HG03460 (cell line): ENCODE measurements at regions not wholly inside any gene's neighbourhood (a gene's known extent, or its start where the extent isn't known, plus 50 kb on each side); places are given as distances from the start of the nearest gene placed in this dataset.

ENCODE experiments used
- ATAC-seq: cut with Tn5 transposase; IDR thresholded peaks from one replicate; pipeline ENCODE4 v1.9.1; 2021; ENCODE audit not compliant: unreplicated experiment

DNA sequence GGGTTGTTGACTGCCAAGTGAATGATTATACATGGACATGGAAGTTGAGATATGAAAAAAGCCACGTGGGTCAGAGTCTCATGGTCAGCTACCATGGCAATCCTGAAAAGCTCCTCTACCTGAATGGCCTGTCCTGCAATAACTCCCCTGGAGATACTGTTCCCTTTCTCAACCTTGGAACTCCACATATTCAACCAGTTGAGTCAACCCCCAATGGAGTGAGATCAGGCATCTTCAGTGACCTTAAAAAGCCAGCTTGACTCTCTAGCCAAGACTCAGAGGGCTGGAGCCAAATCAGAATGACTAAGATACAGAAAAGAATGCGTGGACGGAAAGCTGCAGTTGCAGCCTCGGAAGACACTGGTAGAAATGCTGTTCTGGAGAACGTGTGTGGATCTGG lies 341.3 kb downstream of the FOXA2 start:
- no peak for ATAC-seq

DNA sequence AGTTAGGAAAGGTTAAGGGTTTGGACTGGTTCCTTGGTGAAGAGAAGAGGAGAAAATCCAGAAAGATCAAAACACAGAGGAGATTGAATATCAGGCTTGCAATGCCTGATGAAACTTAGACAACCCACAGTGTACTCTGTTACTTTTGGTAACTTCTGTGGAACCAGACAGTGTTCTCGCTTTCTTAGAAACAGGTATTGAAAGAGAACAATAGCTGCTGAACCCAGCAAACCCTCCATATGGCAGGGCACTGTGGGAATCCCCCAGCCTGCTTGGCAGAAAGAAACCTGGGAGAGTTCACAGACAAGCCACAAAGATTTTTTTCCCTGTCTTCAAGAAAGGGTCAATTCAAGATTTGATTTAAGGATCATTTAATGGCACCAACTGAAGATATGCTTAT lies 342.8 kb downstream of the FOXA2 start:
- ATAC-seq, result no peak

DNA sequence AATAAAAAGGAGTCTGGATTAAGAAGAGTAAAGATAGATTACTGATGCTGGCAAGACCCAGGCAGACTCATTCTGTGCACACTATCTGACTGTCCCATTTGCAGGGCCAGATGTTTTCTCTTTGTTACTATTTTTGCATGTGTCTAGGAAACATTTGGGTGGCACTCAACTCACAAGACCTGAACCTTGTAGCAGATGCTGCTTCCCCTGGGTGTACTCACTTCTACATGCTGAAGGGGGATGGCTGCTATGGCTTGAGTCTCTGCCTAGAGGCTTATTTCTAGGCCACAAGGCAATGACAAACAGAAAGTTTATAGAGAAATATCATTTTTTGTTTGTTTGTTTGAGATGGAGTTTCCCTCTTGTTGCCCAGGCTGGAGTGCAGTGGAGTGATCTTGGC lies 351.4 kb downstream of the FOXA2 start:
- ATAC-seq, result no peak

DNA sequence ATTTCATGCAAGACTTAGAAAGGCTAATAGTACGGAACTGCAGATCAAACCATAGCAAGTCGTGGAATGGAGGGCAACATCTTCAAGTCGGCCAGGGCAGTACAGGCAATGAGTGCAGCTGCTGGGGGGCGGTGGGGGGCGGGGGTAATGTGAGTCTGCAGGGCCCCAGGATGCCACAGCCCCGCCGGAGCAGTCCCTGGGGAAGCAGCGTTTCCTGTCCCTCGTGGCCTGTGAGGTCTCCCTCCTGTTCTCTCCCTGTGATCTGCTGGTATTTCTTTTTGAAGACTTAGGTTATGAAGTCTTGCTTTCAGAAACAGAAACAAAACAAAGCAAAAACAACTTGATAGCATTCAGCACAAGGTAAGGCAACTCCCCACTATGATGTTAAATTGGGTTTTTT lies 351.9 kb downstream of the FOXA2 start:
- ATAC-seq, result no peak

DNA sequence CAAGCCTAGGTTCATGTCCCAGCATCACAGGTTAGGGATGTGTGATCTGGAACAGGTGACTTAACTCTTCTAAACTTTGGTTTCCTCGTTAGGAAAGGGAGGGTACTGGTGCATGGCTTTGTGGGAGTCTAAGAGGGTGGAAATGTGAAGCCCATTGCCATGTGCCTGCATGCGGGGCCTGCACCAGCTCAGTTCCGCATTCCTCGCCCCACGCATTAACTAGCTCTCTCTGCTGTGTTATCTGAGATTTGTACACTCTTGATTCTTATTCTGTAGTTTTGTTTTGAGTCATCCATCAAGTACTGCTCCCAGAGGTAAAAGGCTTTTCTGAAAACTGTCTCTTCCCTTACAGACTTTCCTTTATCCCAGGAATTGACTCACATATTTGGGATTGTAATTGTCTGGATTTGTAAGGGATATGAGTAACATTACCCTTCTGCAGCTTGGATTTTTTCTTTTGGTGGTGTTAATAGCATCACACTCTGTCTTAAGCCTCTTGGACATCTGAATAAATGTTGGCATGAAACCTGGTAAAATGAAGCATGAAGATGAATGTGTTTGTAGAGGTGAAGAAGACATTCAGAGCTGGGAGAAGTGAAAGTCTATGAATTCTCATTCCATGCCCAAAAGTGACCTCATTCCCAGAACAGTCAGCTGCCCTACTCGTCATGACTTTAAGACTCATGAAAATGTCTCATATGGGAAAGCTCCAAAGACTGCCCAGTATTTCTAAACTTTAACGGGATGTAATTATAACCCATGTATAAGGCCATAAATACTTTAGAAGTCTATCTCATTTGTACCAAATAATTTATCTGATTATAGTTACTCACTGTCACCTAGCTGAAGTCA lies 357.3 kb downstream of the FOXA2 start:
- ATAC-seq, result no peak

DNA sequence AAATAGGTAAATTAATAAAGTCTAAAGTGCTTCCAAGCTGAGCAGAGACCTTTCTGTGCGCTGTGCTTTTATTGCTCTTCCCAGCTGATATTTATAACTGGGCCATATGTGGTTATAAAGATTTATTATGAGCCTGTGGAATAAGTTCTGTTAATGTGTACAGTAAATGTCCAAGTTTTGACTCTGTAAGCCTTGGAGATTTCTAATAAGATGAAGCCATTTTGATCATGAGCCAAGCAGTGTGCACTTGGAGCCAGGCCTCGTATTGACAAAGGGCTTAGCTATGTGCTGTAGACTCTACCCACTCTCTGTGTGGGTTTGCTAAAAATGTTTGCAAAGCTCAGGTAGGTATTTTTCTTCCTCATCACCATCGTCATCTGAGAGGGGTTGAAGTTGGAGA lies 361.1 kb downstream of the FOXA2 start:
- ATAC-seq, result no peak

DNA sequence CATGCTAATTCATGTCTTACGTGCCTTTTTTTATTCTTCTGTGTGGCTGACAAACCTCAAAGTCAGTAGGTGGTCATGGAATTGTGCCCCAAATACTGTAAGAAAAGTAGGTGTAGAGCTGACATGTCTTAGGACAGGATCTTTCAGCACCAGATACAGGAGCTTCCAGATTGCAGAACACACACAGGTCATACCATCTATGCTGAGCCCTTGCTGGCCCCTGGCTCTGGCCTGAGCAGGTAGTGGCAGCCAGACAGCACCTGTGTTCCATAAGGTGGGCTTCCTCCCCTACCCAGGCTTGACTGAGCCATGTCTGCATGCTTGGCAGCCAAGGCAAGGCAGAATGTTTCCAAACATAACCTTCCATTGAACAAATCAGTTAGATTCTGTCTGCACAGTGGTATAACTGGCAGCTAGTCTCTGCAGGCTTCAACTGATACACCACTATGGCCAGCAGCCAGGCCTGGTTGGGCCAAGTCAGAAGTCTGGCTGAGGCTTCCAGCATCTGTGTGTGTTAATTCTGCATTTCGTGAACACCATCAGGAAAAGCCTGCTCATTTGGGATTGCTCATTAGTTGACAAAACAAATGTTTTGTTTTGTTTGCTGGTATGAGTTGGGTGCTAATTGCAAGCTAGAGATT lies 366.5 kb downstream of the FOXA2 start:
- no peak for ATAC-seq

DNA sequence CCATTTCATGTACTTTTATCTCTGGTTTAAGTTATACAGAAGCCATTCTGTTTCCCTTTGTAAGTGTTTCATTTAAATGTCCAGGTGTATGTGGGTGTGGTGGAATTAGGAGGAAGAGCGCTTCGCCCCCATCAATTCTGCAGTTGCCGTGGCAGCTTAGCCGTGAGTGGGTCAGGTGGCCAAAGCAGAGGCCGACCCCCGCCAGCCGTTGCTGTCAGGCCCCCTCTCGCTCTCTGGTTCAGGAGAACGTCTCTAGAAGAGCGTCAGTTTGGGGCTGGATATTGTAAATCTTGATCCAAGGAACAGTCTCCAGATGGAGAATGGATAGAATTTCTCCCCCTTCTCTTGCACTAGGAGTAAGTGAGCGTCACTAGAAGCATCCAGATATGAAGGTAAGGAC lies 367.4 kb downstream of the FOXA2 start:
- ATAC-seq, result no peak

DNA sequence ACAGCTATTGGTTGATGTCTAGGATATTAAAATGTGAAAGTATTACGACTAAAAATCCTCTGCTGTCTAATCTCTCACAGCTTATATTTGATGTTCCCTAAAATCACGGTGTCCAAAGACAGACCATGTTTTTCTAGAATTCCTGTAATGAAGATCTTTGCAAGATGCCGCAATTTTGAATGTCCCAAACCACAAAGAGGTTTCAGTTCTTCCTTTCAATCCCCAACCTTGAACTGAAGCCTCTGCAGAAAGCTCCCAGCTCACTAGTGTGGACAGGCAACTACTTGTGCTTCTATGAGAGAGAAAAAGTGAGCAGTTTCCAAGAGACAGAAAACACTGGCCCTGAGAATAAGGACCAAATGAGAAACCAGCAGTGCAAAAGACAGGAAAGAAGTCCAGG lies 370.1 kb downstream of the FOXA2 start:
- no peak for ATAC-seq

DNA sequence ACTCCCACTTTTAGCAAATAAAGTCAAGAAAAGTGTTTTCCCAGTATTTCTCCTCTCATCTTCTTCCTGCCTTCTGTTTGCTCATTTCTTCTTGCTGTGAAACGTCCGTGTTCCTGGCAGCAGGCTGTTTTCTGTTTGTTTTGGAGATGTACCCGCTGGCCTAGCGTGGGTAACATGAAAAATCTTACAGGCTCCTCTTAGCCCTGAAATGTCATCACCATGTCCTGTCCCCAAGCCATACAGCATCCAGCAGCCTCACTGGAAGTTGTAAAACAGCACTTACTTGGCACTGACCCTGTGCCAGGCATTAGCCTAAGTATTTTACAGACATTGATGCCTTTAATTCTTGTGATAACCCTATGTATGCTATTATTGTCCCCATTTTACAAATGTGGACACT lies 371.1 kb downstream of the FOXA2 start:
- no peak for ATAC-seq

DNA sequence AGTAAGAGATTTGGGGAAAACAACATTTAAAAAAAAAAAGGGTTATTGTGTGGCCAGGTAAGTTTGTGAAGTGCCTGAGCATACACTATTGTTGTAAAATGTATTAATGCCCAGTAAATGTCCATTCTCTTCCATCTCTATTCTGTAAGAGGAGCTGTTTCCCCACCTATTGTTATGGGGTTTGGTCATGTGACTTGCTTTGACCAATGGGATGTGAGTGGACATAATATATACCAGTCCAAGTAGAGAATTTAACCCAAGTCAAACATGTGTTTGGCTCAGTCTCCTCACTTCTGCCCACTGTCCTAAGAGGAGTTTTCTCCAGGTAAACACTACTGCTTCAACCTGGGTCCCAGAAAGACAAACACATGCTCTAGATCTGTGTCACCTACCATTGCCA lies 377.1 kb downstream of the FOXA2 start:
- ATAC-seq, result no peak

DNA sequence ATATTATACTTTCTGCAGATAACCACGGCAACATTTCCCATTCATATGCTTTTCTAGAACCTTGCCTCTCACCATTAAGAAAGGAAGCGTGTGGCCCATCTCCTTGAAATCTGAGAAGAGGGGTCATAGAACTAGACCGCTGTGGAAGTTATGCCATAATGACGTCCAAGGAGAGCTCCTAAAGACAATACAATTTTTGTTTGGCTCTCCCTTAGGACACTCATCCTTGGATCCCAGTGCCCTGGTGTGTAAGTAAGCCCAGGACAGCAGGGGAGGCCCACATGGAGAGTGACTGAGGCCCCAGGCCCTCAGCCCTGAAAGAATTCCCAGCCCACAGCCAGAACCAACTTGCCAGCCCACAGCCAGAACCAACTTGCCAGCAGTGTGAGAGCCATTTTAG lies 379.6 kb downstream of the FOXA2 start:
- ATAC-seq, result no peak

DNA sequence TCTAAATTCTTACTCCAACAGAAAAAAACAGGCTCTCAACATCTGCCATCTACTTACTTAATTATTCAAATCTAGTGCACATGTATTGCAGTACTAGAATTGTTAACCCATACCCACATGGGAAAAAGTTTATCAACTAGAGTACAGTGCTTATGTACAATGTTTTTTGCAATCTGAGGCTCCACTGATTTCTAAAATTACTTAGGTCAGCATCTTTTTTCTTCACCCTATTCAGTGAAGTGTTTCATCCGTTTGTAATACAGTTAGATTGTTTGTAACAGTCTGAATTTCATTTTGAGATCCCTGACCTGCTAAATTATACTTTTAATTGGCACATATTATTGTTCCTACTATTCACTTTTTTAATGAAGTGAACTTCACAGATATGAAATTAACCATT lies 402.2 kb downstream of the FOXA2 start:
- ATAC-seq, result no peak

DNA sequence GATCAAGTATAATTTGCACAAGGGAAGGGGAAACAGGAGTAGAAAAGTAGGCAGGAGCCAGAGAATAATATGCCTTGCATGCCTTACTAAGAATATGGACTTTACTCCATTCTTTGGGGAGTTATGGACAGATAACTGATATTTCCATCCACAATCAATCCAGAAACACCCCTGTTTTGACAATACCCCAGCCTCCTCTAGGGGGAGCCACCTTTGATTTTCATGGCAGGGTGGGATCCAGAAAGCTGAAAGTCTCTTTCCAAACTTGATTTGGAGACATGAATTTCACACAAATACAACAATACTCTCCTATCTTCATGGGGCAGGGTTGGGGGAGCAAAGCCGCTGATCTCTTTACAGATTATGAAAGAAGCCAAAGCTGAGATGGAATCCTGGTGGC lies 404.1 kb downstream of the FOXA2 start:
- no peak for ATAC-seq

DNA sequence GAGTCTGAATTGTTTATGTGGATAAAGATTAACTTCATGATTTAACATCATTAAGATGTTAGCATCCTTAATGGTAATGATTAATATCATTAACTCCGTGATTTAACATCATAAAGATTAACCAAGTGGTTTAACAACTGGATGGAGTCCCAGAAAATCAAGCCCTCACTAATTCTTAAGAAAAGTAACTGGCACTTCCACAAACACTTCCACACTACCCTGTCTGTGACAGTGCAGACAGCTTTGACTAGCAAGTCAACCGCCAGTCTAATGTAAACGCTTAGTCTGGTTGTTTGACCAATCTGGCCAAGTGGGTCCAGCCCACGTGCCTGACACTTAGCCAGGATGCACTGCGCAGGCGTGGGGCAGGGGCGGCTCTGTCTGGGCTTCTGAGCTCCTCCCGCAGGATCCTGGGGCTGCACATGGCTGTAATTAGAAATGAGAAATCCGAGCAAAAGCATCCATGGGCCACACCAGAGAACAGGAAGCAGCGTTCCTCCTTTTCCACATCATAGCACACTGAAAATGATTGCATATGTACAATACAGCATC lies 424.2 kb downstream of the FOXA2 start:
- no peak for ATAC-seq

DNA sequence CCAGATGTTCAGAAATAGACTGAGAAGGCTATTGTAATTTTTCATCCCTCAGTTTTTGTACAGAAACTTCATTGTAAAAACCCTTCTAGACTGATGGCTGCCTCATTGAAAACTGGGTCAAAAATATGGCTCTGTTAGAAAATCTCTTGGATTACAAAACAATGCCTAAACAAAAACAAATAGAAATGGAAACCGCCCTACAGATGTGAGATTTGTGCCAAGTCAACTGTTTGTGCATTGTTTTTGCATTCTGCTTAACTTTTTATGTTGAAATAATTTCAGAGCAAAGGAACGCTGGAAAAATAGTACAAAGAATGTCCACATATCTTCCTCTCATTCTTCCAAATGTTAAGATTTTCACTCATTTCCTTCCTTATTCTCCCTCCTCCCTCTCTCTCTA lies 425.1 kb downstream of the FOXA2 start:
- ATAC-seq, result no peak

DNA sequence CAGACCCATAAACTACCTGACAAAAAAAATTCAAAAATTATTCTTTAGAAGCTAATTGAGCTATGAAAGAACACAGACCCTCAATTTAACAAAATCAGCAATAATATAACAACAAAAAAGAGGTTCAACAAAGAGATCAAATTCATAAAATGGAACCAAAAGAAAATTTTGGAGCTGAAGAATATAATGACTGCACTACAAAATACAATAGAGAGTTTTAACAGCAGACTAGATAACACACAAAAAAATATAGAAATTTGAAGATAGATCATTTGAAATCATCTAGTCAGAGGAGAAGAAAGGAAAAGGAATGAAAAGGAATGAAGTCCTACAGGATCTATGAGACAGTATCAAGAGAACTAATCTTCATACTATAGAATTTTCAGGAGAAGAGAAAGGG lies 422.1 kb downstream of the PAX1 start:
- no peak for ATAC-seq

DNA sequence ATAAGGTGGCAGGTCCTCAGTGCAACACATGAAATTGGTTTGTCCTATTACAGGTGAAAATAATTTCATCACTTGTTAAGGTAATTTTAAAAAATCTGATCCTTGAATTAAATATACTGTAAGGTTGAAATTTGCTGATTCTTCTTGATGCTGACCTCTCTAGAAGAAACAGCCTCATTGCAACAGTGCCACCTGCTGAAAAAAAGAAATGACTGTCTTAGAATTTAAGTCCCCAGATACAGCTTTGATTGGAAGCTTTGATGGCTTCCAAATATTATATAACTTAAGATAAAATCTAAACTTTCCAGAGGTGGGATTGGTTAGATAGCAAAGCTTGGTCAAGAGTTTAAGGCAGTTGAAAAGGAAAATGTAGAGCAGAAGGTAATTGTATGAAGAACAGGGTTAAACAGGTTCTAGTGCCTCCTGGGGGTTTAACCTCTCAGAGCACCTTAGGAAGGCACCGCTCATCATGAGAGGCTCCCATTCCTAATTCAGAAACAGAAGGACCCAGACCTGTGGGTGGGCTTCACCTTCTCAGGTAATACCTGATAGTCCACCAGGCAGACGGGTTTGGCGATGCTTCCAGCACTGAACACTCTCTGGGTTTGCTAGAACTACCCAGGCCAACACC lies 401.0 kb downstream of the PAX1 start:
- no peak for ATAC-seq

DNA sequence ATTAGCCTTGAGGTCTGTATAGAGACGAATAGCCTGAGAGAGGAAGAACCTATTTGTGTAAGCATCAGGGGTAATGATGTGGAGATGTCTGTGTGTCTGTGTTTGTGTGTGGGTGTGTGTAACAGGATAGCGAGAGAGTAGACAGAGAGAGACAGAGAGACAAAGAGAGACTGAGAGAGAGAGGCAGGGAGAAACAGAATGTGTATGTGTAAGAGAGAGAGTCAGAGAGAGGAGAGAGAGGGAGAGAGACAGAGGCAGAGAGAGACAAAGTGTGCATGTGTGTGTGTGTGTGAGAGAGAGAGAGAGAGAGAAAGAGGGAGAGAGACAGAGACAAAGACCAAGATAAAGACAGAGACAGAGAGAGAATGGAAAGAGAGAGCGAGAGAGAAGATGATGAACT lies 396.1 kb downstream of the PAX1 start:
- ATAC-seq, result no peak

DNA sequence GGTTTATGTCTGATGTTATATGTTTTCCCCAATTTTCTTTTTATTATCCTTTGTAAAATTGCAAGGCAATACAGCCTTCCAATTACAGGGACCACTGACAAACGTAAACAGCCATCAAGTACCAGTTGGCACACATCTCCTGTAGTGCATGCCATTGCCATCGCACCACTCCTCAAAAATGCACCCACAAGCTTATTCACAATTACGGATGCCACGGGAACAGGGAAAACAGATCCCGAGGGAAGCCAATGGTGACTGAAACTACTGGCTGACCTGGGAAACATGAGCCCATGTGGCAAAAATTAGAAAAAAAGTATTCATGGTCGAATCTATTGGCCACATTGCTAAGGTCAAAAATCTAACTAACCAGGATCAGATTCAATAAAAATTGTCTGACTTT lies 395.2 kb downstream of the PAX1 start:
- ATAC-seq, result no peak

DNA sequence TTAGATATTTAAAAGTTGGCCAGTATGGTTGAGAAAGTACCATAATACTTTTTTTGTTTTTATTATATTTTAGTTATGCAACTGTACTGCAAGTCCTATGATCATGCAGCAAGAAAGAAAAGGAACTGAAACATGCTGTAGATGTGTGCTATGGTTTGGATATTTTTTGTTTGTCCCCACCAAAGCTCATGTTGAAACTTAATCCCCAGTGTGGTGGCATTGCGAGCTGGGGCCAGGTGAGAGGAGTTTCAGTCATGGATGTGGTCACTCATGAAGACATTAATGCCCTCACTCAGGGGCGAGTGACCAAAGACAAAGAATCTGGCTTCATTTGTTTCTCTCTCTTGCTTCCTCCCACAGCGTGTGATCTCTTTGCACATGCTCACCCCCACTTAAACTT lies 393.9 kb downstream of the PAX1 start:
- ATAC-seq, result no peak

DNA sequence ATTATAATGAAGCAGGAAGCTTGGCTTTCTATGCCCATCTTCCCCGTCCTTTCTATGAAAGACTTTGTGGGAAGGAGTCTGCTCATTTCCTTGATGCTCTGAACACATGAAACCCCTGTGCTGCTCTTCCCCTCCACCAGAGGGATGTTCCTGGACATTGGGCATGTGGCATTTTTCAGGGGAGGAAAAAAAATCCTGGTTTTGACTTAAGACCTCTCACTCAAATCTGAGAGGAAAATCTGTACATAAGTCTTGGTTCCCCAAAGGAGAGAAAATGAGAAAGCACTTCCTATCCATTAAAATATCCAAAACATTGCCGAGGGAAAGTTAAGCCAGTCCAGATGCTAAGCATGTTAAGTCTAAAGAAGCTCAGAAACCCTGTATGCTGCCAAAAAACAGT lies 393.0 kb downstream of the PAX1 start:
- ATAC-seq, result no peak
